NB4 (cell line): ENCODE measurements at regions not wholly inside any gene's neighbourhood (a gene's known extent, or its start where the extent isn't known, plus 50 kb on each side); places are given as distances from the start of the nearest gene placed in this dataset.

Source experiments
- DNase-seq: peaks from one replicate; pipeline ENCODE4 v3.0.0; 2010; ENCODE audit warnings: low read depth
- H3K4me3 ChIP-seq: one replicate; pipeline ENCODE4 v1.5.1; 2011; ENCODE audit warnings: mild to moderate bottlenecking, low read depth, low read length, moderate library complexity
- CTCF ChIP-seq: IDR thresholded peaks from one replicate; pipeline ENCODE4 v1.5.1; 2012; ENCODE audit warnings: low read depth, low read length
- MAX ChIP-seq: IDR thresholded peaks from 2 replicates; pipeline ENCODE4 v1.6.1; 2011; ENCODE audit warnings: low read depth, low read length
- MYC ChIP-seq: IDR thresholded peaks from 2 replicates; pipeline ENCODE4 v1.6.1; 2011; ENCODE audit warnings: low read depth, low read length
- POLR2A ChIP-seq: IDR thresholded peaks from 2 replicates; pipeline ENCODE4 v1.6.1; 2011; ENCODE audit warnings: mild to moderate bottlenecking; ENCODE audit not compliant: insufficient read length; ENCODE audit errors: extremely low read depth

GRCh38 chr10:59108296-59108870 lies 68.1 kb upstream of the PHYHIPL start:
- no peak for TF ChIP-seq MAX
- no peak for TF ChIP-seq CTCF
- TF ChIP-seq MYC, result no peak
- TF ChIP-seq POLR2A, result no peak
- no peak for DNase-seq
- H3K4me3 ChIP-seq, result no peak overlapping the region

- DNase-seq, result no peak
- H3K4me3 ChIP-seq, result no peak overlapping the region
- TF ChIP-seq CTCF, result no peak
- TF ChIP-seq MYC, result no peak
- TF ChIP-seq MAX, result no peak
- TF ChIP-seq POLR2A, result no peak
Observed at GRCh38 chr10:59108886-59109288, 67.6 kb upstream of the PHYHIPL start.

GRCh38 chr10:59109826-59110225 lies 66.6 kb upstream of the PHYHIPL start:
- no peak for DNase-seq
- TF ChIP-seq MYC, result no peak
- TF ChIP-seq CTCF, result no peak
- no peak for TF ChIP-seq POLR2A
- TF ChIP-seq MAX, result no peak
- no peak overlapping the region for H3K4me3 ChIP-seq

- DNase-seq, result no peak
- H3K4me3 ChIP-seq, result no peak overlapping the region
- TF ChIP-seq MAX (no peak), MYC (no peak)
Observed at GRCh38 chr10:59124187-59124586, 52.3 kb upstream of the PHYHIPL start.

- no peak for TF ChIP-seq POLR2A
- H3K4me3 ChIP-seq, result no peak overlapping the region
- no peak for DNase-seq
Observed at GRCh38 chr10:59125666-59126065, 50.8 kb upstream of the PHYHIPL start.

- peak; percentile 5 for DNase-seq
- no peak overlapping the region for H3K4me3 ChIP-seq
- TF ChIP-seq MYC (no peak), CTCF (no peak), POLR2A (no peak), MAX (no peak)
Observed at GRCh38 chr10:59126261-59126660, 50.2 kb upstream of the PHYHIPL start.
